Colonic mucosa (tissue), 4 donors: ENCODE measurements at regions not wholly inside any gene's neighbourhood (a gene's known extent, or its start where the extent isn't known, plus 50 kb on each side); places are given as distances from the start of the nearest gene placed in this dataset.

Experiments
- DNase-seq: peaks from one replicate; pipeline ENCODE4 v3.0.0-alpha.2; 2020
- H3K27ac ChIP-seq: fragments of 200-600 bp; one replicate; pipeline ENCODE4 v1.8.0; 2021
- H3K27me3 ChIP-seq: fragments of 200-600 bp; one replicate; pipeline ENCODE4 v1.8.0; 2021
- H3K36me3 ChIP-seq: fragments of 200-600 bp; one replicate; pipeline ENCODE4 v1.8.0; 2021
- H3K4me1 ChIP-seq: fragments of 200-600 bp; one replicate; pipeline ENCODE4 v1.8.0; 2021; ENCODE audit warnings: mild to moderate bottlenecking
- H3K4me3 ChIP-seq: fragments of 200-600 bp; one replicate; pipeline ENCODE4 v1.8.0; 2021
- H3K9ac ChIP-seq, 2 donors: one replicate each; pipeline ENCODE4 v1.7.0; 2013; ENCODE audit warnings: control low read depth in 2 of 2, low read depth in 2 of 2, low read length in 2 of 2
- H3K9me3 ChIP-seq: fragments of 200-600 bp; one replicate; pipeline ENCODE4 v1.8.0; 2021
- intact Hi-C: fragments of 100-400 bp; cut with DNase I; formaldehyde crosslinking; loops from one replicate; pipeline ENCODE4 v1.14.1; 2022
- TF ChIP-seq, protein P1 (sequence below): fragments of 200-600 bp; IDR thresholded peaks from one replicate; pipeline ENCODE4 v1.8.0; 2022; ENCODE audit warnings: antibody characterized with exemption, mild to moderate bottlenecking
- donor health status: healthy.
- donor health status: DM: no; HTN: no; CAD: no.
- donor health status: DM: no; HTN: no; CAD: no.

DNA sequence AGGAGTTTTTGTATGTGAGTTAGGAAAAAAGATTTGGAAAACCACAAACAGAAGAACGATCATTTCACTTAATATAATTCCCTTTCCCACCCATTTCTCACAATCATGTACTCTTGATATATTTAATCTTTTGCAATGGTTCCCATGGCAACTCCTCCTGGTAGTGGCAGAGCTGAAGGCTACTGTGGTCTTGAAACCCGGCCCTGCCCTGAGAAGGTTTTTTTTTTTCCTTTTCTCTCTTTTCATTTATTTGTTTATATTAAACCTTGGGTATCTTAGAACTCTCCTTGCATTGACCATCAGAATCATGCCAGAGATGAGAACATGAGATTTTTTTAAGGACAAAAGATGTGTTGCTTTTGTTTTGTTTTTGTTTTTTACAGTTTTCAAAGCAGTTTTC is 566.1 kb upstream of the NRP1 start:
- intact Hi-C loops: no loop called here
- no peak overlapping the region for H3K9ac ChIP-seq
- H3K4me1 ChIP-seq: no peaks in the 10 kb centered on the region
- TF ChIP-seq, protein P1, sequence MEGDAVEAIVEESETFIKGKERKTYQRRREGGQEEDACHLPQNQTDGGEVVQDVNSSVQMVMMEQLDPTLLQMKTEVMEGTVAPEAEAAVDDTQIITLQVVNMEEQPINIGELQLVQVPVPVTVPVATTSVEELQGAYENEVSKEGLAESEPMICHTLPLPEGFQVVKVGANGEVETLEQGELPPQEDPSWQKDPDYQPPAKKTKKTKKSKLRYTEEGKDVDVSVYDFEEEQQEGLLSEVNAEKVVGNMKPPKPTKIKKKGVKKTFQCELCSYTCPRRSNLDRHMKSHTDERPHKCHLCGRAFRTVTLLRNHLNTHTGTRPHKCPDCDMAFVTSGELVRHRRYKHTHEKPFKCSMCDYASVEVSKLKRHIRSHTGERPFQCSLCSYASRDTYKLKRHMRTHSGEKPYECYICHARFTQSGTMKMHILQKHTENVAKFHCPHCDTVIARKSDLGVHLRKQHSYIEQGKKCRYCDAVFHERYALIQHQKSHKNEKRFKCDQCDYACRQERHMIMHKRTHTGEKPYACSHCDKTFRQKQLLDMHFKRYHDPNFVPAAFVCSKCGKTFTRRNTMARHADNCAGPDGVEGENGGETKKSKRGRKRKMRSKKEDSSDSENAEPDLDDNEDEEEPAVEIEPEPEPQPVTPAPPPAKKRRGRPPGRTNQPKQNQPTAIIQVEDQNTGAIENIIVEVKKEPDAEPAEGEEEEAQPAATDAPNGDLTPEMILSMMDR: no peak
- no peak for DNase-seq
- H3K36me3 ChIP-seq: no peaks in the 10 kb centered on the region
- no peaks in the 10 kb centered on the region for H3K9me3 ChIP-seq
- H3K4me3 ChIP-seq: no peak overlapping the region
- no peak overlapping the region for H3K27ac ChIP-seq
- no peaks in the 10 kb centered on the region for H3K27me3 ChIP-seq

DNA sequence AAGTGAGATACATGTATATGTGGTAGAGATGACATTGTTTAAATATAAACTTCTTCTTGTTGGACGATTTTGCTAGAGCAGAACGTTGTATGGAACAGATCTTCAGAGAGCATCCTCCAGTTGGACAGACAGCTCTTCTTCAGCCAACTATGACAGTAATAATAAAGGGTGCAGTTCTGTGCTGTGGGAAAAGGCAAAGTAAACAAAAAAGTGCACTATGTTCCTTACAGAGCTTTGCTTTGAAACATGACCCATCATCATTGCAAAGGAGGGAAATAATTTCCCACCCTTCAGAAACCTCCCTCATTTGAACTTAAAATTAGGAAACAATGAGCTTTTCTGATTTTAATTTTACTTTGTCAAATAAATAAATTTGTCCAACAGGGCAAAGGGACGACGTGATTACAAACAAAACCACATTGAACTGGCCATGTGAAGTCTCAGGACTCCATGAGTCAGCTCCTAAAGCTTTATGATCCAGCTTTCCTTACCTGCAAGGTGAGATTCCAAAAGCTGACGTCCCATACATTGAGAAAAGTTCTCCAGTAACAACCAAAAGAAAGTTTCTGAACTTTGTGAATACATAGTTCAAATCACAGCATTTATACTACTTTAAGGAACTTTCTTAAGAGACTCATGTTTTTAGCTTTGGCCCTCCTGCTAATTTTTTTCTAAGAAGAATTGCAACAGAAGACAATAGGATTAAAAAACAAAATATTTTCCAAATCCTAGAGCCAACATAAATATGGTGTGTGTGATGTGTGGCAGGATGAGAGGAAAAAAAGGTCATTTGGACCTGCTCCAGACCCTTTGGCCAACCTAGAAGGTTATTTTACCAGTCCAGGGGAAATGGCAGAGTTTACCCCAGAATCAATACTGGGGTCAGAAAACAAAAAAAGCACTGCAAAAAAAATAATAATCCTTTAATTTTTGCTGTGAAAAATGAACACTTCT is 565.4 kb upstream of the NRP1 start:
- H3K36me3 ChIP-seq: no peaks in the 10 kb centered on the region
- H3K27me3 ChIP-seq: no peaks in the 10 kb centered on the region
- no peak overlapping the region for H3K4me3 ChIP-seq
- H3K4me1 ChIP-seq: no peaks in the 10 kb centered on the region
- H3K9me3 ChIP-seq: no peaks in the 10 kb centered on the region
- TF ChIP-seq, protein P1: no peak
- no peak overlapping the region for H3K9ac ChIP-seq
- H3K27ac ChIP-seq: no peak overlapping the region
- intact Hi-C loops: no loop called here
- DNase-seq: no peak

DNA sequence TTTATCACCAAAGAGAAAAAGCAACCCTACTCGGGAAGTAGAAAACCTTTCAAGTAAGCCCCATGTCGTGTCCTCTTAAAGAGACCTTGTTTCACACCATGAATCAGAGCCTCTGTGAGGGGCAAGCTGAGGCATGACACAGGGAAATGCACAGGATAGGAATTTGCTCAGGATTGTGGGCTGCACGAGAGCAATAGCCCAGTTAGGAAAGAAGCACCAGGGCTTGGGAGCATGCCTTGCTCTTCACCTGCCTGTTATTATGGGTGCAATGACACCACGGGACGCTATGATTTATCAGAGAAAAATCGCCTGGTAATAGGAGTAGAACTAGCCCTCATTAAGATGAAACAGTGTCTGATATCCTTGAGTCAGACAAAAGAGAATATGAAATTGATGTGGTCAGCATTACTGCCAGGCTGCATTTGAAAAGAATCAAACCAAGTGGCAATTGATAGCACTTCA is 562.9 kb upstream of the NRP1 start:
- no peaks in the 10 kb centered on the region for H3K9me3 ChIP-seq
- H3K27ac ChIP-seq: no peak overlapping the region
- H3K36me3 ChIP-seq: no peaks in the 10 kb centered on the region
- TF ChIP-seq, protein P1: no peak
- intact Hi-C loops: no loop called here
- no peaks in the 10 kb centered on the region for H3K27me3 ChIP-seq
- no peak overlapping the region for H3K4me3 ChIP-seq
- no peaks in the 10 kb centered on the region for H3K4me1 ChIP-seq
- no peak for DNase-seq
- H3K9ac ChIP-seq: no peak overlapping the region

DNA sequence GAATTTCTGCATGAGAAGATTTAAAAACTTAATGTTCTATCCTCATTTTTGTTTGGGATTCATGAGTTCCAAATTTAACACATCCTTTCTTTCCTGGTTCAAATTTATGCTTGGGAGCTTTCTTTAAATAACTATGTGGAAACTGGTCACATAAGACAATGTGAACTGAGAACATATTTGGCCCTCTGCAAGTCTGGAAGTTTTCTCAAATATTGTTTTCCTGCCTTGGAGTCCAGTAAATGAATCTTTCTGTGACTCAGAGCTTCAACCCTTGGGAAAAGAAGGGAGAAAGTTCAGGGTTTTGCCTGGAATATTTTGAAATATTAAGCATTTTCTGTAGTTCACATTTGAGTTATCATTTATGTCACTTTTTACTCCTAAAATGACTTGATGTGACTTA is 559.0 kb upstream of the NRP1 start:
- Histone ChIP-seq H3K27me3 (no peaks in the 10 kb centered on the region), H3K9ac (no peak overlapping the region), H3K4me3 (no peak overlapping the region), H3K27ac (no peak overlapping the region), H3K9me3 (no peaks in the 10 kb centered on the region), H3K36me3 (no peaks in the 10 kb centered on the region), H3K4me1 (no peaks in the 10 kb centered on the region)
- DNase-seq: no peak
- intact Hi-C loops: no loop called here
- TF ChIP-seq, protein P1: no peak

DNA sequence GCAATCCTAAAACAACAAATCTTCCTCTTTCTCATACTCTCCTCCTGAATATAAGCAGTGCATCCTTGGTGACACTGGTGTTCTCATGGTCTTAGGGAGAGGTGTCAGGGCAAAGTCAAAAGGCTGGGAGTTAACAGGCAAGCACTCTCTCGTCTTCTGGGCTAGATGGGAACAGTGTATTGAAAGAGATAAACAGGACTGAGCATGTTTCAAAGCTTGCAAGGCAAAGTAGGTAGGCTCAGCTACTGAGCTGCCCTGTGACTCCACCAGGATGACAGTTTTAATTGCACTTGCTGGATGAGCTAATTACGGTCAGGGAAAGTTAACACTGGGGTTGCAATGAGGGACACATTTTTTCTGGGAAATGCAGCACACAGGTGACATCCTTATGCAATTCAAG is 554.9 kb upstream of the NRP1 start:
- intact Hi-C loops: no loop called here
- no peak for DNase-seq
- TF ChIP-seq, protein P1: no peak
- no peaks in the 10 kb centered on the region for H3K27me3 ChIP-seq
- no peak overlapping the region for H3K27ac ChIP-seq
- H3K4me1 ChIP-seq: no peaks in the 10 kb centered on the region
- H3K36me3 ChIP-seq: no peaks in the 10 kb centered on the region
- no peak overlapping the region for H3K9ac ChIP-seq
- no peaks in the 10 kb centered on the region for H3K9me3 ChIP-seq
- no peak overlapping the region for H3K4me3 ChIP-seq
